Trophoblast cell (in vitro differentiated cells and primary cell): ENCODE measurements at regions not wholly inside any gene's neighbourhood (a gene's known extent, or its start where the extent isn't known, plus 50 kb on each side); places are given as distances from the start of the nearest gene placed in this dataset.

Experiments
- DNase-seq, 2 donors: peaks; one replicate each; pipeline ENCODE4 v3.0.0-alpha.2; 2016
- H2AFZ ChIP-seq: 2 replicates; pipeline ENCODE4 v1.6.1; 2013; ENCODE audit warnings: low read length, moderate library complexity, mild to moderate bottlenecking; ENCODE audit not compliant: insufficient read depth, poor library complexity
- H2AK5ac ChIP-seq: 2 replicates; pipeline ENCODE4 v1.6.1; 2013; ENCODE audit warnings: mild to moderate bottlenecking, low read length
- H2BK120ac ChIP-seq: 2 replicates; pipeline ENCODE4 v1.6.1; 2013; ENCODE audit warnings: low read length, mild to moderate bottlenecking, moderate library complexity; ENCODE audit not compliant: insufficient read depth, poor library complexity
- H2BK12ac ChIP-seq: 2 replicates; pipeline ENCODE4 v1.6.1; 2013; ENCODE audit warnings: mild to moderate bottlenecking, low read length, moderate library complexity
- H2BK5ac ChIP-seq: 2 replicates; pipeline ENCODE4 v1.6.1; 2013; ENCODE audit warnings: low read length, low read depth, moderate library complexity, mild to moderate bottlenecking; ENCODE audit not compliant: poor library complexity
- H3K14ac ChIP-seq: 2 replicates; pipeline ENCODE4 v1.6.1; 2013; ENCODE audit warnings: mild to moderate bottlenecking, low read length
- H3K18ac ChIP-seq: 2 replicates; pipeline ENCODE4 v1.6.1; 2013; ENCODE audit warnings: mild to moderate bottlenecking, low read length
- H3K23ac ChIP-seq: 2 replicates; pipeline ENCODE4 v1.6.1; 2013; ENCODE audit warnings: low read length
- H3K27ac ChIP-seq: 2 replicates; pipeline ENCODE4 v1.5.1; 2013; ENCODE audit warnings: low read depth, mild to moderate bottlenecking, inconsistent platforms, low read length, moderate library complexity
- H3K27me3 ChIP-seq: 2 replicates; pipeline ENCODE4 v1.6.1; 2013; ENCODE audit warnings: inconsistent platforms, mild to moderate bottlenecking, low read length, moderate library complexity; ENCODE audit not compliant: insufficient read depth
- H3K36me3 ChIP-seq, 2 experiments: 1 replicate in 1 of 2; 2 replicates in 1 of 2; pipeline ENCODE4 v1.6.1; 2013; ENCODE audit warnings: low read length in 2 of 2, mild to moderate bottlenecking in 2 of 2, moderate library complexity in 1 of 2; ENCODE audit not compliant: insufficient read depth in 2 of 2, control insufficient read depth in 1 of 2
- H3K4ac ChIP-seq: 2 replicates; pipeline ENCODE4 v1.6.1; 2013; ENCODE audit warnings: low read depth, mild to moderate bottlenecking, low read length, moderate library complexity
- H3K4me1 ChIP-seq, 2 experiments: 1 replicate in 1 of 2; 2 replicates in 1 of 2; pipeline ENCODE4 v1.6.1; 2013; ENCODE audit warnings: low read length in 2 of 2, mild to moderate bottlenecking in 2 of 2, moderate library complexity in 1 of 2; ENCODE audit not compliant: insufficient read depth in 2 of 2, control insufficient read depth in 1 of 2
- H3K4me2 ChIP-seq: 2 replicates; pipeline ENCODE4 v1.6.1; 2013; ENCODE audit warnings: inconsistent platforms, mild to moderate bottlenecking, low read length, moderate library complexity
- H3K4me3 ChIP-seq: 2 replicates; pipeline ENCODE4 v1.5.1; 2013; ENCODE audit warnings: mild to moderate bottlenecking, low read depth, low read length, inconsistent platforms
- H3K79me1 ChIP-seq: one replicate; pipeline ENCODE4 v1.6.1; 2013; ENCODE audit warnings: low read length
- H3K79me2 ChIP-seq: 2 replicates; pipeline ENCODE4 v1.6.1; 2013; ENCODE audit warnings: low read length, mild to moderate bottlenecking; ENCODE audit not compliant: control insufficient read depth, insufficient read depth, poor library complexity
- H3K9ac ChIP-seq: 2 replicates; pipeline ENCODE4 v1.6.1; 2013; ENCODE audit warnings: mild to moderate bottlenecking, low read length
- H3K9me3 ChIP-seq: 2 replicates; pipeline ENCODE4 v1.6.1; 2013; ENCODE audit warnings: low read depth, mild to moderate bottlenecking, control low read depth, inconsistent platforms, low read length; ENCODE audit not compliant: insufficient read depth
- H4K12ac ChIP-seq: 2 replicates; pipeline ENCODE4 v1.6.1; 2013; ENCODE audit warnings: low read depth, mild to moderate bottlenecking, low read length, moderate library complexity
- H4K8ac ChIP-seq: 2 replicates; pipeline ENCODE4 v1.6.1; 2013; ENCODE audit warnings: low read depth, mild to moderate bottlenecking, low read length, moderate library complexity
- H4K91ac ChIP-seq: one replicate; pipeline ENCODE4 v1.6.1; 2013; ENCODE audit warnings: low read depth, mild to moderate bottlenecking, low read length, moderate library complexity
- WGBS: extraction: QIAGEN DNeasy Blood & Tissue Kit; methylation state at CpG from one replicate; pipeline ENCODE4 v1.1.7; 2013; ENCODE audit warnings: missing lambda C conversion rate; ENCODE audit not compliant: insufficient read length, insufficient coverage; ENCODE audit errors: extremely low coverage; 5-methylcytosine and 5-hydroxymethylcytosine counted together

- no peaks in the 10 kb centered on the region for H3K4me1 ChIP-seq
- H4K8ac ChIP-seq, result no peak overlapping the region
- H3K27me3 ChIP-seq, result no peaks in the 10 kb centered on the region
- no peaks in the 10 kb centered on the region for H3K79me2 ChIP-seq
- no peak overlapping the region for H2AK5ac ChIP-seq
- peaks cover 4% of the 10 kb centered on the region for H3K9me3 ChIP-seq
- H3K36me3 ChIP-seq, result no peaks in the 10 kb centered on the region
- H2BK12ac ChIP-seq, result no peak overlapping the region
- no peak overlapping the region for H4K91ac ChIP-seq
- H2AFZ ChIP-seq, result no peak overlapping the region
- no peak overlapping the region for H3K27ac ChIP-seq
- H3K18ac ChIP-seq, result no peak overlapping the region
- H3K4ac ChIP-seq, result no peak overlapping the region
- H3K23ac ChIP-seq, result no peak overlapping the region
- H2BK120ac ChIP-seq, result no peak overlapping the region
- H3K14ac ChIP-seq, result no peak overlapping the region
- no peak overlapping the region for H3K4me2 ChIP-seq
- H4K12ac ChIP-seq, result no peak overlapping the region
- H3K79me1 ChIP-seq, result no peaks in the 10 kb centered on the region
- DNase-seq, result no peak
- H3K4me3 ChIP-seq, result no peak overlapping the region
- no peak overlapping the region for H2BK5ac ChIP-seq
- no peak overlapping the region for H3K9ac ChIP-seq
Measured at GRCh38 chr2:6082625-6083018, 390.4 kb downstream of the SOX11 start.

GRCh38 chr2:6083136-6083535, 391.0 kb downstream of the SOX11 start:
- H3K4ac ChIP-seq, result no peak overlapping the region
- no peak overlapping the region for H2AK5ac ChIP-seq
- DNase-seq, result no peak
- H3K4me1 ChIP-seq, result no peaks in the 10 kb centered on the region
- no peak overlapping the region for H2AFZ ChIP-seq
- no peaks in the 10 kb centered on the region for H3K36me3 ChIP-seq
- H4K8ac ChIP-seq, result no peak overlapping the region
- H3K79me2 ChIP-seq, result no peaks in the 10 kb centered on the region
- H4K91ac ChIP-seq, result no peak overlapping the region
- no peak overlapping the region for H3K23ac ChIP-seq
- no peak overlapping the region for H2BK5ac ChIP-seq
- H3K4me2 ChIP-seq, result no peak overlapping the region
- H3K9ac ChIP-seq, result no peak overlapping the region
- H4K12ac ChIP-seq, result no peak overlapping the region
- no peak overlapping the region for H3K4me3 ChIP-seq
- H2BK12ac ChIP-seq, result no peak overlapping the region
- peaks cover 4% of the 10 kb centered on the region for H3K9me3 ChIP-seq
- H3K79me1 ChIP-seq, result no peaks in the 10 kb centered on the region
- H3K27me3 ChIP-seq, result no peaks in the 10 kb centered on the region
- H3K27ac ChIP-seq, result no peak overlapping the region
- H2BK120ac ChIP-seq, result no peak overlapping the region
- WGBS, result no CpG with 5 or more reads among the region's 2 CpGs
- no peak overlapping the region for H3K14ac ChIP-seq
- H3K18ac ChIP-seq, result no peak overlapping the region

GRCh38 chr2:6089474-6089873, 397.3 kb downstream of the SOX11 start:
- H3K4me1 ChIP-seq, result no peaks in the 10 kb centered on the region
- no peaks in the 10 kb centered on the region for H3K36me3 ChIP-seq
- DNase-seq, result no peak
- H3K27me3 ChIP-seq, result no peaks in the 10 kb centered on the region
- peaks cover 1% of the 10 kb centered on the region for H3K9me3 ChIP-seq
- H3K23ac ChIP-seq, result no peak overlapping the region
- no peak overlapping the region for H3K4ac ChIP-seq
- no peak overlapping the region for H2AFZ ChIP-seq
- no peak overlapping the region for H2BK5ac ChIP-seq
- H4K8ac ChIP-seq, result no peak overlapping the region
- no CpG with 5 or more reads among the region's 3 CpGs for WGBS
- H3K79me1 ChIP-seq, result no peaks in the 10 kb centered on the region
- no peak overlapping the region for H2AK5ac ChIP-seq
- H2BK120ac ChIP-seq, result no peak overlapping the region
- H3K14ac ChIP-seq, result no peak overlapping the region
- H3K4me3 ChIP-seq, result no peak overlapping the region
- H3K9ac ChIP-seq, result no peak overlapping the region
- H2BK12ac ChIP-seq, result no peak overlapping the region
- H4K12ac ChIP-seq, result no peak overlapping the region
- H4K91ac ChIP-seq, result no peak overlapping the region
- H3K79me2 ChIP-seq, result no peaks in the 10 kb centered on the region
- no peak overlapping the region for H3K27ac ChIP-seq
- H3K18ac ChIP-seq, result no peak overlapping the region
- no peak overlapping the region for H3K4me2 ChIP-seq

GRCh38 chr2:6103372-6103771, 411.2 kb downstream of the SOX11 start:
- no CpG with 5 or more reads among the region's 3 CpGs for WGBS

More at GRCh38 chr2:6103372-6103771, 411.2 kb downstream of the SOX11 start:
- Histone ChIP-seq H3K4me3 (no peak overlapping the region), H3K27me3 (no peaks in the 10 kb centered on the region), H3K27ac (no peak overlapping the region), H3K79me2 (no peaks in the 10 kb centered on the region), H3K79me1 (peaks cover 2% of the 10 kb centered on the region), H2BK5ac (no peak overlapping the region), H3K14ac (no peak overlapping the region), H3K4me2 (no peak overlapping the region), H4K8ac (no peak overlapping the region), H2AK5ac (no peak overlapping the region), H3K36me3 (no peaks in the 10 kb centered on the region), H3K23ac (no peak overlapping the region), H2AFZ (no peak overlapping the region), H3K9me3 (no peaks in the 10 kb centered on the region), H2BK120ac (no peak overlapping the region), H2BK12ac (no peak overlapping the region), H3K18ac (no peak overlapping the region), H3K4me1 (peaks cover 2 to 6% of the 10 kb centered on the region in 2 experiments), H4K91ac (no peak overlapping the region), H4K12ac (no peak overlapping the region), H3K4ac (no peak overlapping the region), H3K9ac (no peak overlapping the region)
- DNase-seq, result no peak
